H1 (cell line): ENCODE measurements at regions not wholly inside any gene's neighbourhood (a gene's known extent, or its start where the extent isn't known, plus 50 kb on each side); places are given as distances from the start of the nearest gene placed in this dataset.

ENCODE experiments used
- CTCF ChIA-PET: fragments of 300-600 bp; sonication (Branson Sonifier 250); formaldehyde crosslinking; loops from one replicate; lab custom pipeline; 2021; ENCODE audit not compliant: partially characterized antibody; lab: Charles Lee
- POLR2A ChIA-PET: fragments of 300-600 bp; sonication (Branson Sonifier 250); formaldehyde crosslinking; loops from one replicate; lab custom pipeline; 2021; ENCODE audit warnings: inconsistent platforms; ENCODE audit not compliant: partially characterized antibody; lab: Charles Lee
- DNase-seq, 2 experiments: peaks; one replicate each; pipeline versions ENCODE4 v3.0.0 to v3.0.0-alpha.2; 2010 to 2022; ENCODE audit warnings: low spot score in 2 of 2, low read depth in 1 of 2, mixed read lengths in 1 of 2
- FAIRE-seq: peaks from 2 replicates; lab custom pipeline; 2011; peaks lifted over from hg19 to GRCh38; lab: Jason Lieb, UNC
- H2AFZ ChIP-seq: 2 replicates; pipeline ENCODE4 v1.8.1; 2012; ENCODE audit warnings: low read length, inconsistent platforms
- H2AK5ac ChIP-seq: 2 replicates; pipeline ENCODE4 v1.6.1; 2013; ENCODE audit warnings: low read depth, low read length
- H2BK120ac ChIP-seq: replicated peaks from 2 replicates; pipeline ENCODE3; 2013; ENCODE audit warnings: low read depth, low read length, inconsistent platforms
- H2BK12ac ChIP-seq: 2 replicates; pipeline ENCODE4 v1.6.1; 2013; ENCODE audit warnings: low read depth, low read length
- H2BK15ac ChIP-seq: 2 replicates; pipeline ENCODE4 v1.6.1; 2013; ENCODE audit warnings: low read length
- H2BK20ac ChIP-seq: 2 replicates; pipeline ENCODE4 v1.6.1; 2013; ENCODE audit warnings: low read length
- H2BK5ac ChIP-seq: 2 replicates; pipeline ENCODE4 v1.6.1; 2013; ENCODE audit warnings: low read depth, low read length
- H3K14ac ChIP-seq: 2 replicates; pipeline ENCODE4 v1.6.1; 2013; ENCODE audit warnings: inconsistent platforms; ENCODE audit not compliant: insufficient read length
- H3K18ac ChIP-seq: 2 replicates; pipeline ENCODE4 v1.6.1; 2013; ENCODE audit warnings: low read length; ENCODE audit errors: extremely low read depth
- H3K23ac ChIP-seq: 2 replicates; pipeline ENCODE4 v1.6.1; 2013; ENCODE audit warnings: inconsistent platforms; ENCODE audit not compliant: insufficient read length
- H3K23me2 ChIP-seq: 2 replicates; pipeline ENCODE4 v1.6.1; 2013; ENCODE audit warnings: low read depth, low read length
- H3K27ac ChIP-seq: 2 replicates; pipeline ENCODE4 v1.6.1; 2011; ENCODE audit warnings: low read depth, low read length, inconsistent platforms
- H3K27me3 ChIP-seq, 4 experiments: replicated peaks in 1 of 4; 1 replicate in 1 of 4; 2 replicates in 3 of 4; pipeline versions ENCODE4 v1.6.1 to v1.8.1; 2011 to 2013; ENCODE audit warnings: low read length in 3 of 4, mild to moderate bottlenecking in 3 of 4, inconsistent platforms in 2 of 4, mixed read lengths in 2 of 4, moderate library complexity in 1 of 4; ENCODE audit not compliant: control insufficient read depth in 3 of 4, insufficient read depth in 3 of 4; ENCODE audit errors: extremely low read depth in 1 of 4
- H3K36me3 ChIP-seq, 4 experiments: 2 replicates each; pipeline versions ENCODE4 v1.6.1 to v1.8.1; 2011 to 2013; ENCODE audit warnings: mild to moderate bottlenecking in 4 of 4, low read length in 3 of 4, moderate library complexity in 2 of 4, control low read depth in 1 of 4, inconsistent platforms in 1 of 4; ENCODE audit not compliant: insufficient read depth in 4 of 4, control insufficient read depth in 2 of 4
- H3K4ac ChIP-seq: replicated peaks from 2 replicates; pipeline ENCODE3; 2013; ENCODE audit warnings: low read length, low read depth, mixed read lengths, inconsistent platforms; ENCODE audit not compliant: insufficient read length
- H3K4me1 ChIP-seq, 4 experiments: replicated peaks in 1 of 4; 1 replicate in 1 of 4; 2 replicates in 3 of 4; pipeline versions ENCODE4 v1.6.1 to v1.8.1; 2011 to 2013; ENCODE audit warnings: low read length in 3 of 4, inconsistent platforms in 2 of 4, mixed read lengths in 1 of 4; ENCODE audit not compliant: insufficient read depth in 4 of 4, control insufficient read depth in 3 of 4
- H3K4me2 ChIP-seq, 2 experiments: 2 replicates each; pipeline versions ENCODE4 v1.6.1 to v1.8.1; 2011 to 2013; ENCODE audit warnings: low read depth in 2 of 2, low read length in 2 of 2, control low read depth in 1 of 2, inconsistent platforms in 1 of 2, mild to moderate bottlenecking in 1 of 2; ENCODE audit not compliant: insufficient read depth in 1 of 2
- H3K4me3 ChIP-seq, 4 experiments: fragments of 200-600, 300-600 bp in 1 of 4; sonication (generic), shearing (Covaris generic), sonication (Bioruptor Twin) in 1 of 4; 2 replicates each; pipeline versions ENCODE4 v1.5.1 to v1.8.1; 2011 to 2016; ENCODE audit warnings: low read length in 4 of 4, low read depth in 3 of 4, control low read depth in 2 of 4, inconsistent platforms in 2 of 4, mild to moderate bottlenecking in 2 of 4, mixed read lengths in 1 of 4, moderate library complexity in 1 of 4; ENCODE audit not compliant: insufficient read depth in 2 of 4; ENCODE audit errors: extremely low read depth in 1 of 4
- H3K56ac ChIP-seq: replicated peaks from 2 replicates; pipeline ENCODE3; 2013; ENCODE audit warnings: low read depth, mild to moderate bottlenecking, mixed read lengths, low read length, inconsistent platforms; ENCODE audit not compliant: insufficient read length
- H3K79me1 ChIP-seq: 2 replicates; pipeline ENCODE4 v1.6.1; 2013; ENCODE audit warnings: low read depth, low read length, control low read depth
- H3K79me2 ChIP-seq, 2 experiments: 2 replicates each; pipeline versions ENCODE4 v1.6.1 to v1.8.1; 2012 to 2013; ENCODE audit warnings: low read length in 2 of 2, mild to moderate bottlenecking in 2 of 2, inconsistent platforms in 1 of 2; ENCODE audit not compliant: insufficient read depth in 2 of 2, control insufficient read depth in 1 of 2
- H3K9ac ChIP-seq, 4 experiments: replicated peaks in 1 of 4; 1 replicate in 1 of 4; 2 replicates in 3 of 4; pipeline versions ENCODE4 v1.6.1 to v1.8.1; 2011 to 2013; ENCODE audit warnings: low read depth in 3 of 4, low read length in 3 of 4, control low read depth in 2 of 4, mild to moderate bottlenecking in 2 of 4, moderate library complexity in 2 of 4, inconsistent platforms in 1 of 4; ENCODE audit errors: extremely low read depth in 1 of 4
- H3K9me3 ChIP-seq, 2 experiments: 2 replicates each; pipeline versions ENCODE4 v1.6.1 to v1.8.1; 2012 to 2013; ENCODE audit warnings: mild to moderate bottlenecking in 2 of 2, moderate library complexity in 2 of 2, control low read depth in 1 of 2, inconsistent platforms in 1 of 2, low read depth in 1 of 2, low read length in 1 of 2, mixed read lengths in 1 of 2; ENCODE audit not compliant: insufficient read depth in 2 of 2
- H4K20me1 ChIP-seq, 2 experiments: replicated peaks in 1 of 2; 2 replicates each; pipeline versions ENCODE3 to v1.8.1; 2011 to 2013; ENCODE audit warnings: inconsistent platforms in 2 of 2, low read length in 2 of 2, mild to moderate bottlenecking in 1 of 2; ENCODE audit not compliant: insufficient read depth in 2 of 2, control insufficient read depth in 1 of 2
- H4K5ac ChIP-seq: 2 replicates; pipeline ENCODE4 v1.6.1; 2013; ENCODE audit warnings: low read length, low read depth, mixed read lengths, inconsistent platforms; ENCODE audit not compliant: insufficient read length
- H4K8ac ChIP-seq: 2 replicates; pipeline ENCODE4 v1.8.0; 2013; ENCODE audit warnings: mild to moderate bottlenecking, moderate library complexity, low read length, inconsistent platforms; ENCODE audit not compliant: insufficient read depth; ENCODE audit errors: extremely low read depth
- H4K91ac ChIP-seq: replicated peaks from 2 replicates; pipeline ENCODE3; 2013; ENCODE audit warnings: low read length, mixed read lengths, inconsistent platforms; ENCODE audit not compliant: insufficient read length
- BCL11A ChIP-seq, 2 experiments: IDR thresholded peaks; one replicate each; pipeline ENCODE4 v1.6.1; 2011; ENCODE audit warnings: low read depth in 2 of 2, low read length in 2 of 2, mild to moderate bottlenecking in 2 of 2
- PHF8 ChIP-seq: fragments of 200-600 bp; sonication (generic); conservative IDR thresholded peaks from 2 replicates; pipeline ENCODE4 v1.7.1; 2012; ENCODE audit warnings: low read depth, mild to moderate bottlenecking, inconsistent platforms, low read length, moderate library complexity
- TAF1 ChIP-seq: IDR thresholded peaks from 2 replicates; pipeline ENCODE4 v1.6.1; 2011; ENCODE audit warnings: mild to moderate bottlenecking, low read depth, low read length
- TEAD4 ChIP-seq: IDR thresholded peaks from 2 replicates; pipeline ENCODE4 v1.6.1; 2012; ENCODE audit warnings: low read depth, low read length, inconsistent platforms, mixed read lengths
- WGBS, 2 experiments: shearing (Covaris generic) in 1 of 2; methylation state at CpG; one replicate each; pipeline versions ENCODE4 v1.1.6 to v1.1.7; 2013 to 2015; ENCODE audit warnings: low lambda C conversion rate in 2 of 2, mixed read lengths in 2 of 2, inconsistent platforms in 1 of 2, low coverage in 1 of 2, missing lambda C conversion rate in 1 of 2; ENCODE audit not compliant: insufficient replicate concordance in 2 of 2, insufficient coverage in 1 of 2, insufficient read length in 1 of 2; ENCODE audit errors: extremely low coverage in 1 of 2, missing lambda C conversion rate in 1 of 2; 5-methylcytosine and 5-hydroxymethylcytosine counted together

- Histone ChIP-seq H4K8ac (no peak overlapping the region), H3K27ac (no peak overlapping the region), H4K5ac (no peak overlapping the region), H3K27me3 (no peaks in the 10 kb centered on the region), H2AFZ (peak overlapping the region; percentile 80; the same call in 1 of the 2 replicates), H3K79me1 (no peaks in the 10 kb centered on the region), H3K18ac (no peak overlapping the region), H3K4me3 (no peak overlapping the region), H2BK5ac (no peak overlapping the region), H3K36me3 (no peaks in the 10 kb centered on the region), H4K20me1 (no peaks in the 10 kb centered on the region), H2BK120ac (no peak overlapping the region), H3K79me2 (no peaks in the 10 kb centered on the region), H3K4me2 (no peak overlapping the region), H3K56ac (no peak overlapping the region), H2AK5ac (no peak overlapping the region), H3K14ac (no peak overlapping the region), H3K4ac (no peak overlapping the region), H3K23me2 (no peaks in the 10 kb centered on the region), H4K91ac (no peak overlapping the region), H2BK12ac (no peak overlapping the region), H3K23ac (no peak overlapping the region), H3K9me3 (peaks cover 0 to 3% of the 10 kb centered on the region in 2 experiments; a peak in 1 of 4 replicates), H3K9ac (no peak overlapping the region), H2BK15ac (no peak overlapping the region), H3K4me1 (no peaks in the 10 kb centered on the region; a peak in 1 of 7 replicates), H2BK20ac (no peak overlapping the region)
- no peak for FAIRE-seq
- no peak for TF ChIP-seq TAF1
- no peak for TF ChIP-seq BCL11A (IDR thresholded peaks at IDR 0.05; ENCODE audit: low read depth in 2 of 2, low read length in 2 of 2)
- no peak for TF ChIP-seq PHF8
- TF ChIP-seq TEAD4: no peak
- ChIA-PET POLR2A (no interaction called here), CTCF (interaction anchor here (0.7 to 1.0 kb wide), 2 partner anchors 11 to 994 kb away, joined by 3 read pairs; no protein-coding TSS in a partner anchor)
- no peak for DNase-seq
- 92% methylated on average over 7 of the region's 7 CpGs; no CpG with 5 or more reads in 1 of the 2 experiments for WGBS, 2 experiments
These were observed 470.8 kb downstream of the LMO4 start for GRCh38 chr1:87799451-87799850.
